ENCODE measurements at regions not wholly inside any gene's neighbourhood (a gene's known extent, or its start where the extent isn't known, plus 50 kb on each side); places are given as distances from the start of the nearest gene placed in this dataset.
A peak's percentile ranks its signal among the peaks of the same experiment; 100 is the strongest.

DNA sequence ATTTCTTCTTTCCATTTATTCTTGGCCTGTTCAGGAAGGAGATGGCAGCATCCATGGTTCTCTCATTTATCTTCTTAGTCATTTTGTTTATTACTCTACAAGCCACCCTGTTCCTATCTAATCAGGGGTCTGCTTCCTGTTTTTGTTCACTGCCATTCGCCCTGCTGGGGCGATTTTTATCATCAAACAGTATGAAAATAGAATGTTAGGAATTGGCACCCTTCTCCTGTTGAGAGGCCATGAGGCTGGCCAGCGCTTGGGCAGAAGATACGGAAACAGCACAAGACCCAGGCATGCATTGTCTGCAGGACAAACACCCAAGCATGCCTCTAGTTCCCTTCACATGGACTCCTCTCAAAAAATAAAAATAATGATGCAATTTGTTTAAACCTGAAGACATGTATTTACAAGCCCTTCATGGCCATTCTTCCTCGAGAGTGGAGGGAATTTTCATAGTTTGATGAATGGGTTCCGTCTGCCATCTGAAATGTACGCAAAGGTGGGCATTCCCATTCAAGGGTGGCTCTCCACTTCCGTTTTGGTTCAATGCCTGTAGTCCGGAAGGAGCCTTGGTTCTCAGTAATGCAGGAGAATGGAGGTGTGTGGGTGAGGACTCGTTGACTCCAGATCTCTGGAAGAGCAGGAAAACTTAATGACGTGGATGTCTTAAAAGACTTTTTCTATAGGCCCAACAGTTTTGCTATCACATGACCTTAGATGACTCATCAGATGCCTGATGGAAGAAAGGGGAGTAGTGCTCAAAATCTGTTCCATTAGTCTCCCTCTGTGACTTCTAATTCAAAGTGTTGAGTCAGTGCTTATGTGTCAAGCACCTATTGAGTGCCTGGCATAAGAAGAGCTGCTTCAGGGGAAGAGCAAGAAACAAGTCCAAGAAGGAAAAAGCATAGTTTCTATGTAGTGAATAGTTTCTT is 252.4 kb upstream of the TBX3 start:
- DNase-seq (ENCODE audit: low read depth) = peak; percentile 73

DNA sequence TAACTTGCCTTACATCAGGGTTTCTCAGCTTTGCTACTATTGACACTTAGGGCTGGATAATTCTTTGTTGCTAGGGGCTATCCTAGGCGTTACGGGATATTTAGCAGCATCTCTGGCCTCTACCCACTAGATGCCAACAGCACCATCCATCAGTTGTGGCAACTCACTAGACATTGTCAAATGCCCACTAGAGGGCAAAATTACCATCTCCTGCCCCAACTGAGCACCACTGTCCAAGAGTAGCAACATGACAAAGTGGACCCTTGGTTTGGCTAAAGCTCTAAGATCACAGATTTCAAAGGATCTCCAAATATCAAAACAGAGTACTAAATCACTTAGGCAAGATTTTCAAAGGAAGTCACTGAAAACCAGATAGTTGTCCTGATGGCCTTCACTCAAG is 251.7 kb upstream of the TBX3 start:
- no peak for DNase-seq (ENCODE audit: low read depth)

DNA sequence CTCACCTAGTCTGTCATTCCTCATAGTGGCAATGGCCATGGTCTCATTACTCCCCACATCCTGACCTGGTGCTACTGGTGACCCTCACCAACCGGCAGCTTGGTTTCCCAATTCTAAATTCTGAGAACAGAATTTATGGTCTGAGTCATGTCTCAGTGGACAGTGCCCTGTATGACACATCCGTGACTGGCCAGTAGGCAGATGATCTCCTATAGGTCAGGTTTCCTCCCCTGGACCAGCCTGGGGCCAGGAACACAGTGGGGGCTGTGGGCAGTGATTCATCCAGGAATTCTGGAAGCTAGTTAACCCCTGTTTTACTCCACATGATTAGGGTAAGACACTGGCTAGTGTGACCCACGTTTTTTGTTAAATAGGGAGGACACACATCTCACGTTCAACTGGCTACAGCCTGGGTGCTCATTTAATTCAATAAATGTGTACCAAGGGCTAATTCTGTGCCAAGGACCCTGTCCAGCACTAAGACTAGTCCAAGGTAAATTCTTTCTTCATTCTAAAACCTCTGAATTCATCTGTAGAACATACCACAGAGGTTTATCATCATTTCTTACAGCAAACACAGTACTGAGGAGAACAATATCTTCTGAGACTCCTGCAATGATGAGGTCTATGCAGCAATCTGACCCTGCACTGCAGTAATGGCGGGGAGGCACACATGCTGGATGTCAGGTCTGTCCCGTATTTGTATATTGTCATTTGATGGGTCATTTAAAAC is 249.6 kb upstream of the TBX3 start:
- peak; percentile 98 for DNase-seq (ENCODE audit: low read depth)

DNA sequence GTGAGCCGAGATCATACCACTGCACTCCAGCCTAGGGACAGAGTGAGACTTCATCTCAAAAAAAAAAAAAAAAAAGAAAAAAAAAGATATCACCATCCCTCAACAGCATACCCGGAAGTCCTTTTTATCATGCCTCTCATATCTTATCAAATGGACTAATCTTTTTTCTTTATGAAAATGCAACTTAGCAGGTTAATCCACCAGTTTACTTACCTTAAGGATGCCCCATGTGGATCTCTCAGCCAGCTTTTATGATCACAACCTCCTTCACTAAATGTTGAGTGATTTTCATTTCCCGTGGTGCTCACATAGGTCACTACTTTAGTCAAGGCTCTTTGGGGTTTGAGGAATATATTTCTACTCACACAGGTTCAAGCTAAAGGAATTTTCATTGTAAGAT is 248.8 kb upstream of the TBX3 start:
- DNase-seq (ENCODE audit: low read depth) = no peak

DNA sequence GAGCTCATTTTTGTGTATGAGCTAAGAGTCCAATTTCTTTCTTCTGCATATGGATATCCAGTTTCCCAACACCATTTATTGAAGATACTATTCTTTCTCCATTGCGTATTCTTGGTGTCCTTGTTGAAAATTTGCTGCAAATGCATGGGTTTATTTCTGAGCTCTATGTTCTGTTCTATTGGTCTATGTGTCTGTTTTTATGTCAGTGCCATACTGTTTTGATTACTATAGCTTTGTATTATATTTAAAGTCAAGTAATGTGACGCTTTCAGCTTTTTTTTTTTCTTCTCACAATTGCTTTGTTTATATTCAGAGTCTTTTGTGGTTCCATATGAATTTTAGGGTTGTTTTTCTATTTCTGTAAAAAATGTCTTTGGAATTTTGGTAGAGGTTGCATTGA is 247.1 kb upstream of the TBX3 start:
- no peak for DNase-seq (ENCODE audit: low read depth)

DNA sequence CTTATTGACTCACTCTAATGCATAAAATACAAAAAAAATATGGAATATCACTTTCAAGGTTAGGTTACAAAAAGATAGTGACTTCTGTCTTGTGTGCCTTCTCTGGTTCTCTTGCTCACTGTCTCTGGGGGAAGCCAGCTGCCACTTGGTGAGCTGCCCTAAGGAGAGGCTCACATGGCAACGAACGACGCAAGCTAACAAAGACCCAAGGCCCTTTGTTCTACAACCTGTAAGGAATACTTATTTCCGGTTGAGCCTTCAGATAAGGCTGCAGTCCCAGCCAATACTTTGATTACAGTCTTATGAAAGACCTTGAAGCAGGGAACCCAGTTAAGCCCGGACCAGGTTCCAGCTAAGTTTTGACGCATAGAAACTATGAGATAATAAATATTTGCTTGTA is 242.4 kb upstream of the TBX3 start:
- no peak for DNase-seq (ENCODE audit: low read depth)

DNA sequence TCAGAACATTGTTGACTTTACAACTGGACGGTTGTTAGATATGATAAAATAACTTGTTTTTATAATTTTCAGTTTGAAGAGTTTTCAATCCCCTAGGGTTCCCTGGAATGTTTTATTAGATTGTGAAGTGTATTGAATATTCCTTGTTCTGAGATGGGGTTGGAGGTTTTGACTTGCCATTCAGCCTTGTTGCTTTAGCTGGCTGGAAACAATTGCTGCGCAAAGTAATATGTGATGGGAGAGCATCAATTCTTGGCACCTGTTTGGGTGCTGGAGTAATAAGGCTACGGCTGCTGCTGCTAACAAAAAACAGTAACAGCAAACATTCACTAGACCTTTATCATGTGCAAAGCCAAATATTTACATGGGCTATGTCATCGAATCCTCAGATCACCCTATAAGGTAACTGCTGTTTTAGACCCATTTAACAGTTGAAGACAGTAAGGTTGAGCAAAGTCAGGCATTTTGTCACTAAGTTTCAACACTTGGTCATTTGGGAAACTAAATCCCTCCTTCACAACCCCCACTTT is 241.0 kb upstream of the TBX3 start:
- DNase-seq (ENCODE audit: low read depth) = no peak

DNA sequence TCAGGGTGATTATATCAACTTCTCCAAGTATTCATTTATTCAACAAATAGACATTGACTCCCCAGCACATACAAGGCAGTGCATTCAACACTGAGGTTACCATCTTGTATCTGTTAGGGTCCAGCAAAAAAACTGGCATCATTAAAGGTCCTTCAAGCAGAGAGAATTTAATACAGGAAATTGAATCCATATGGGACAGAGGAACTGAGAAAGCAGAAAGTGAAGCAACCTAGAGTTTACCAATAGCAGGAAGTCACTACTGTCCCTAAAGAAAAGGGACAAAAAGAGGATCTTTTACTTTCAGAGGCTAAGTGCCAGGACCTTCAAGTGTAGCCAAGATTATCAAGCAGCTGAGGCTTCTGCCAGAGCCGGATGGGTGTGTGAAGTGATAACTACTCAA is 237.8 kb upstream of the TBX3 start:
- peak; percentile 46 for DNase-seq (ENCODE audit: low read depth)

DNA sequence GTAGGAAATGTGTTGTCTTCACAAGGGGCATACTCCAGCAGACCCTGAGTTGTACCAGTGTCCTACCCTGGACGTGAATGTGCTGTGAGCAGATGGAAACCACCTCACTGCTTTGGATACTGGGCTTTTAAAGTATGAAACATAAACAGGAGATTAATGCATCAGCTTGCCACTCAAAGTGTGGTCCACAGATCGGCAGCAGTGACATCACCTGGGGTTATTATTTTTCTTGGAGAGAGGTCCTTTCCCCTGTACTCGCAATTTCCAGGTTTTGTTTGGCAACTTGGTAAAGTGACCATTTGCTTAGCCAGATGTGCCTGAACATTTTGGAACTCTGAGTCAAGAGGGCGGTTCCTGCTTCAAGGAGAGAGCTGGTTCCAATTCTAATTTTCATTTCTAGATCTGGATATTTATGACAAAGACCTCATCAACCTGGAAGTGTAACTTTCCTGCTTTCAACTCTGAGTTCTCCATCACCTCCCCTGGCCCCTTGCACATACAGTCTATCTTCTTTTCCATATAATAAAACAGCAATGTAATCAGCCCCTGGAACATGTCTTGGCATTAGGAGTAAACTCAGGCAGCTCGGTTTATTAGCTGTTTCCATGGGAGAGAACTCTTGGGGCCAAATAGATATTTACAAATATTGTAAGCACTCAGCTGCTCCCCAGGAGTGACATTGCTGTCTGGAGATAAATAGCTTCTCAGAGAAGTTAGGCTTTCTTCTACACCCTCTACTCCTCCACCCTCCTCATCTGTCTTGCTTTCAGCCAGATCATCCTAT is 237.0 kb upstream of the TBX3 start:
- DNase-seq (ENCODE audit: low read depth) = peak; percentile 56

DNA sequence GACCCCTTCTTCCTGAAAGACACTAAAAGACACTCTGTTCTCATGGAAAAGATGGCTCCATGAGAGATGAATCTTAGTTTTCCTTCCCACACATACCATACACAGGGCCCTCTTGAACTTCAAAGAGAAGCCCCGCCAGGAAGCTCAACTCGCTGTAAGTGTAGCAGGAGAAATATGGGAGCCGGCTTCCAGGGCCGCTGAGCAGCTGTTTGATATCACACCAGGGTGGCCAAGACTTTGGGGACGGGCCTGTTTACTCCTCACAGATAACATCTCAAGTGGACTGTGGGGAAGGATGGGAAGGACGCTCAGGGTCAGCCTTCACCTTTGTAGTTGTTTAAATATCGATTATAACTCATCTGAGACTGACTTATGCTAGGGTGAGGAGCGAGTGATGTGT is 235.5 kb upstream of the TBX3 start:
- DNase-seq (ENCODE audit: low read depth) = no peak

DNA sequence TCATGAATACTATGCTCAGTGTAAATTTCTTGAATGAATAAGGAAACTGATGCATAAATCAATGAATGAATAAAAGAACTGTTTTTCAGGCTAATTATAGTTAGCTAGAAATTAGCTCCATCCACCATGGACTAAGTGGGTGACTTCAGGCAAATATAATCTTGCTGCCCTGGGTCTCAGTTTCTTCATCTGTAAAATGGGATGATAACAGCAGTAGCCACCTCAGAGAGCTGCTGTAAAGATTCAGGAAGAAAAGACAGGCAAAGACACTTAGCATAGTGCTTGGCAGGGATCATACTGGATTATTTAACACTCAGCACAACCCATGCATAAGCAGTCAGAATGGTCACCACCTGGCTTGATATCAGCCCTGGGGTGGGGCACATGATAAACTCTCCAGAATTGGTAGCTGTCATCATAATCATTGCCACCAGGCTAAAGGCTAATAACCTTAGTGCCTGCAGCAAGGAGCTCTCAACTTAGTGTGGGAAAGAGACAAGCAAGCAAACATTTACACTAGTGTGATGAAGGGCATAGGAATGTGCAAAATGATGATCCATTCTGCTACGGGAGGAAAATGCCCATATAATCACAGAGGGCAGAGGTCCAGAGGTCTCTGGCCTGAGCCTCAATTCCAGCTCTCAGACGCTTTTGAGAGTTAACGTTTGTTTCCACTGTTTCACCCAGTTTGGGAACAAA is 234.7 kb upstream of the TBX3 start:
- DNase-seq (ENCODE audit: low read depth) = peak; percentile 93

DNA sequence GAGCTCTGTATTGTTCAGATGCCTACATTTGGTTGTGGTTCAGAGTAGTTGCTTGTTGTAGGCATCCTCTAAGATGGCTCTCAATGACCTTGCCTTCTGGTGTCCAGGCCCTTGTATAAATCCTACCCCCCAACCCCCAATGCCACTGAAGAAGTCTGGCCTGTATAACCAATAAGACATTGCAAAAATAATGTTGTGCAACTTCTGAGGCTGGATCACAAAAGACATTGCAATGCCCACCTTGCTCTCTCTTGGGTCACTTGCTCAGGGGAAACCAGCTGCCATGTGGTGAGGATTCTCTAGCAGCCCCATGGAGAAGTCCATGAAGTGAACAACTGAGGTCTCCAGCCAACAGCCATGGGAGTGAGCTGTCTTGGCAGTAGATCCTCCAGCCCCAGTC is 234.0 kb upstream of the TBX3 start:
- no peak for DNase-seq (ENCODE audit: low read depth)

DNA sequence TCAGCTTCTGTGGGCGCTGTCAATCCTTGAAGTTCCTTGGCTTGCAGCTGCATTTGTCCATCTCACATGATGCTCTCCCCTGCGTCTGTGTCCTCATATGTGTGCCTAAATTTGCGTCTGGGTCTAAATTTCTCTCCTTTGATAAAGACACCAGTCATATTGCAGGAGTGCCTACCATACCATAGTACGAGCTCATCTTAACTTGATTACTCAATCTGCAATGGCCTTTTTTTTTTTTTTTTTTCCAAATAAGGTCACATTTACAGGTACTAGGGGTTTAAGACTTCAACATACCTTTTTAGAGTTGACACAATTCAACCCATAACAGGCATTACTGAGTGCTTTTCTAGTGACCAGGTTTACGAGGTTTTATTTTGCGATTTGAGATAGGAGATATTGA is 233.3 kb upstream of the TBX3 start:
- DNase-seq (ENCODE audit: low read depth) = no peak

DNA sequence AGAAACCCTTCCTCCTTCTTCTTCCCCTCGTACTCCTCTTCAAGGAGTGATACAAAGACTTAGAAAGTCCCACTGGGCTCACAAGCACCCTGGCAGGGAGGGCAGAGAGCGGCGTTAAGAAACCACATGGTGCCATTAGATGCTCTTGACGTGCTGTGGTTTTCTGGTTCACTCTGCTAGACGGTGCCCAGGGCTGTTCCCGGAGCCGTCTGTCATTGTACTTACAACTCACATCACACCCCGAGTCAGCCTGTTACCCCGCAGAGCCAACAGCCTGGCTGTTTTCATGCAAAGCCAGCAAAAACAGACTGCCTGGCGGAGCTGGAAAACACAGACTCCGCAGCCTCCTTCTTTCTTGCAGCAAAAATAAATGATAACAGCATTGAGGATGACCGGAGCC is 232.6 kb upstream of the TBX3 start:
- DNase-seq (ENCODE audit: low read depth) = peak; percentile 79

DNA sequence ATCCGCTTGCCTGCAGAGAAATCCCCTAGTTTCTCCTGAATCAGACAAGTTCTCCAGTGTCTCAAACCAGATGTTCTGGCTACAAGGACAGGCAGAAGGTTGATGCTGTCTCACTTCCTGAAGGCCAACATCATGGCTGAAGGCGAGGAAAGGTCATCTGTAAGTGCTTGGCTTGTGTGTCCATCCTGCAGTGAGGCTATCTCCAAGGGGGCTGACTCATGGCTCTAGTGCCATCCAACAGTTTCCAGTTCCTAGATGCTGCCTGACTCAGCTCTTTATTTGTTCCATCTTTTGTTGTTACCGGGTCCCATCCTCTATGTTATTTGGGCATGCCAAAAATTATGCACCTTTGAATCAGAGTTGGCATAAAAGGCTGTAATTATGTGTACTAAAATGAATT is 232.1 kb upstream of the TBX3 start:
- DNase-seq (ENCODE audit: low read depth) = peak; percentile 95

DNA sequence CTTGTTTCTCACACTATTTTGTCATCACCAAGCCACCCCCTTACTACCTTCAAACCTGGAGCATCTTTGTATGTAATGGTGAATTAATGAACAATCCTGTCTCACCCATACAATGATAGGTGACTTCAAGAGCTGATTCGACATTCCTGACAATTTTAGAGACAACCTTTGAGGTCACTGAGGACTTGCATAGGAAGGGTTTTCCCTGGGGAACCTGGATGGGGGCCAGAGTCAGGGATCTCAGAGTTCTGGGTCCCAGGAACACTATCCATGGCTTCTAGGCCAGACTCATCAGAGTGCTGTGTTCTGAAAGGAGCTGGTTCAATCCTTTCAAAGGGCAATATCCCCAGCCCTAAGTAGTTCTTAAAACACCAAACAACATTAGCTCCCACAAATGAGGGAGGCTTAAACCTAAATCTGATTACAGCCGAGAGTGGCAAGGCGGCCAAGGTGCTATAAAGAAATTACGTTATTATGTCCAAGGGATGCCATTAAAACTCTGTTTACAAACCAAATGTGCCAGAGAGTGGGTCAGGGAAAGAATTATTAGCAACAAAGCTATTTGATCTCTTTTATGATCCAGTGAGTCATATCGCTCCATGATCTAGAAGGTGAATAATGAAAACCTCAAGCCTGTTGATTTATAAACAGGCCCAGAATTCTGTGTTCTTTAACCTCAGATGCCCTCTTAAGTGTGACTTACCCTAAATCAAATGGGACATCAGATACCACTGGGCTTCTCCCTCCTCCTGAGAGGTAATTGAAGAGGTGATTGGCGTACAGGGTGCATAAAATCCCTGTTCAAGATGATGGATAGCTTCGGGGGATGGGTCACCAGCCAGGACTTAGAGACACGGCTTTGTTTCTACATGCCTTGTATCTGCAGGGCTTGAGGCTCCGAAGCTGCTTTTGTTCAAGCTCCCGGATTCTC is 230.2 kb upstream of the TBX3 start:
- peak; percentile 79 for DNase-seq (ENCODE audit: low read depth)

DNA sequence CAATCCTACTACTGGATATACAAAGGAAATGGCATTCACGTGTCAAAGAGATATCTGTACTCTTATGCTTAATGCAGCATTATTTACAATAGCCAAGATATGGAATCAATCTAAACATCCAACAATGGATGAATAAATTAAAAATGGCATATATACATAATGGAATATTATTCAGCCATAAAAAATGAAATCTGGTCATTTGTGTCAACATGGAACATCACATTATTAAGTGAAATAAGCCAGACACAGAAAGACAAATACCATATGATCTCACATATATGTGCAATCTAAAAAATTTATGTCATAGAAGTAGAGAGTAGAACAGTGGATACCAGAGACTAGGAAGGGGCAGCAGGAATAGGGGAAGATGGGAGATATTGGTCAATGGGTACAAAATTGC is 228.8 kb upstream of the TBX3 start:
- no peak for DNase-seq (ENCODE audit: low read depth)

DNA sequence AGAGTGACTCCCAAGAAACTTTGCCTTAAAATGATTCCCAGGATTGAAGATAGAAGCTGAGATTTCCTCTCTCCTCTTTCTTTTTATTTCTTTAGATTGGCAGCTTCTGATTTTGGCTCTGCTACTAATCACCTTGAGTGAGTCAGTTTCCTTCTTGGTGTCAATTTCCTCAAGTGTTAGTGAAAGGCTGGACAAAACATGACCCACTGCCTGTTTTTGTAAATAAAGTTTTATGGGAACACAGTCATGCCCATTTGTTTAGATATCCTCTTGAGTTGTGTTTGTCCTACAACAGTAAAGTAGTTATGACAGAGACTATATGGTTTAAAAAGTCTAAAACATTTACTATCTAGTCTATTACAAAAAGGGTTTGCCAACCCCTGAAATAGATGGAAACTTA is 227.2 kb upstream of the TBX3 start:
- no peak for DNase-seq (ENCODE audit: low read depth)

DNA sequence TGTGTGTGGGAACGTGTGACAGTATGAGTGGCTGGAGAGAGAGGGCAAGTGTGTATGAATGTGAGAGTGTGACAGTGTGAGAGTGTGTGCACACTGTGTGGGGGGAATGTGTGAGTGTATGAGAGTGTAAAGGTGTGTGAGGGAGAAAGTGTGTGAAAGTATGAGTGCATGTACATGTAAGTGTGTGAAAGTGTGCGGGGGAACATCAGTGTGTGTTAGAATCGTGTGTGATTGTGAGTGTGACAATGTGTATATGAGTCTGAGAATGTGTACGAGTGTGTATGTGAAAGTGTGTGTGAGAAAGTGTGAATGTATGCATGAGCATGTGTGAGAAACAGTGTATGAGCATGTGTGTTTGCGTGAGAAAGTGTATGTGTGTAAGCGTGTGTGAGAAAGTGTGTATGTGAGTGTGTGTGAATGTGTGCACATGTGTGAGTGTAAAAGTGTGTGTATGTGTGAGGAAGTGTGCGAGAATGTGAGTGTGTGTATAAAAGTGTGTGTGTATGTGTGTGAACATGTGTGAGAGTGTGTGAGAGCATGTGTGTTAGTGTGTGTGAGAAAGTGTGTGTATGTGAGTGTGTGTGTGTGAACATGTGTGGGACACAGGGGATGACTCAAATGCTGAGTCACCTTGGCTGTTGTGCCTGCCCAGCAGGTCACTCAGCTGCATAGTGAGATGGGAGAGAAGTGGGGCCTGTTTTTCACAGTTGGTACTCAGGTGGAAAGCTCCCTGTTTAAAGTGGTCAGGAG is 220.5 kb upstream of the TBX3 start:
- peak; percentile 63 for DNase-seq (ENCODE audit: low read depth)

Data from EH (cell line).